ENCODE measurements at regions not wholly inside any gene's neighbourhood (a gene's known extent, or its start where the extent isn't known, plus 50 kb on each side); places are given as distances from the start of the nearest gene placed in this dataset.

- intact Hi-C loops (cut with DNase I, micrococcal nuclease): no loop called here
- no peaks in the 10 kb centered on the region for H3K9me3 Mint-ChIP-seq
- H3K4me1 ChIP-seq (ENCODE audit: insufficient read depth, low read length): no peaks in the 10 kb centered on the region
- no peaks in the 10 kb centered on the region for H3K36me3 Mint-ChIP-seq (ENCODE audit: low read depth)
- H3K4me1 Mint-ChIP-seq (ENCODE audit: low read depth): no peaks in the 10 kb centered on the region
- no peak for DNase-seq
- no peak overlapping the region for H3K27ac ChIP-seq (ENCODE audit: low read depth in 1 of 2, low read length in 2 of 2)
- POLR2A ChIA-PET: no interaction called here
- no peak for TF ChIP-seq CTCF (IDR thresholded peaks at IDR 0.05)
- peaks cover 0 to 8% of the 10 kb centered on the region in 2 experiments for H3K27me3 ChIP-seq (ENCODE audit: control insufficient read depth in 1 of 2, insufficient read depth in 2 of 2, low read length in 2 of 2)
- H3K4me3 Mint-ChIP-seq: no peak overlapping the region
- no peak overlapping the region for H3K4me3 ChIP-seq (ENCODE audit: low read length)
- H3K27ac Mint-ChIP-seq: no peak overlapping the region
- H3K9me3 ChIP-seq (ENCODE audit: control insufficient read depth in 1 of 2, insufficient read depth in 1 of 2, low read length in 2 of 2): peaks cover 0 to 12% of the 10 kb centered on the region in 2 experiments
- H3K27me3 Mint-ChIP-seq: peaks cover 17% of the 10 kb centered on the region
- CTCF ChIA-PET: no interaction called here
- no peak for ATAC-seq (ENCODE audit: poor library complexity)
- H3K36me3 ChIP-seq (ENCODE audit: insufficient read depth, low read length): no peaks in the 10 kb centered on the region
Measured at GRCh38 chr11:70020336-70021214, 57.5 kb upstream of the ANO1 start.

GRCh38 chr11:70021586-70021985 lies 56.5 kb upstream of the ANO1 start:
- no peak overlapping the region for H3K4me3 Mint-ChIP-seq
- CTCF ChIA-PET: no interaction called here

GRCh38 chr11:70024036-70024772 lies 53.9 kb upstream of the ANO1 start:
- Histone ChIP-seq H3K4me1 (ENCODE audit: insufficient read depth, low read length) (no peaks in the 10 kb centered on the region), H3K36me3 (ENCODE audit: insufficient read depth, low read length) (no peaks in the 10 kb centered on the region), H3K4me3 (ENCODE audit: low read length) (no peak overlapping the region), H3K27me3 (ENCODE audit: control insufficient read depth in 1 of 2, insufficient read depth in 2 of 2, low read length in 2 of 2) (peaks cover 0 to 3% of the 10 kb centered on the region in 2 experiments), H3K9me3 (ENCODE audit: control insufficient read depth in 1 of 2, insufficient read depth in 1 of 2, low read length in 2 of 2) (peaks cover 0 to 22% of the 10 kb centered on the region in 2 experiments), H3K27ac (ENCODE audit: low read depth in 1 of 2, low read length in 2 of 2) (no peak overlapping the region)
- Mint-ChIP-seq H3K36me3 (ENCODE audit: low read depth) (no peaks in the 10 kb centered on the region), H3K27me3 (no peaks in the 10 kb centered on the region), H3K4me1 (ENCODE audit: low read depth) (no peaks in the 10 kb centered on the region), H3K27ac (no peak overlapping the region), H3K9me3 (no peaks in the 10 kb centered on the region), H3K4me3 (no peak overlapping the region)
- ChIA-PET CTCF (no interaction called here), POLR2A (no interaction called here)
- DNase-seq (no peak), ATAC-seq (ENCODE audit: poor library complexity) (no peak)
- intact Hi-C loops (cut with DNase I, micrococcal nuclease): no loop called here
- no peak for TF ChIP-seq CTCF (IDR thresholded peaks at IDR 0.05)

More at GRCh38 chr11:70021586-70021985, 56.5 kb upstream of the ANO1 start:
- TF ChIP-seq CTCF (IDR thresholded peaks at IDR 0.05): no peak
- Mint-ChIP-seq H3K36me3 (ENCODE audit: low read depth) (no peaks in the 10 kb centered on the region), H3K9me3 (no peaks in the 10 kb centered on the region), H3K27ac (no peak overlapping the region), H3K4me1 (ENCODE audit: low read depth) (no peaks in the 10 kb centered on the region), H3K27me3 (peaks cover 16% of the 10 kb centered on the region)
- Histone ChIP-seq H3K4me3 (ENCODE audit: low read length) (no peak overlapping the region), H3K9me3 (ENCODE audit: control insufficient read depth in 1 of 2, insufficient read depth in 1 of 2, low read length in 2 of 2) (peaks cover 0 to 20% of the 10 kb centered on the region in 2 experiments), H3K27me3 (ENCODE audit: control insufficient read depth in 1 of 2, insufficient read depth in 2 of 2, low read length in 2 of 2) (peaks cover 0 to 8% of the 10 kb centered on the region in 2 experiments), H3K36me3 (ENCODE audit: insufficient read depth, low read length) (no peaks in the 10 kb centered on the region), H3K27ac (ENCODE audit: low read depth in 1 of 2, low read length in 2 of 2) (no peak overlapping the region), H3K4me1 (ENCODE audit: insufficient read depth, low read length) (no peaks in the 10 kb centered on the region)
- DNase-seq (no peak), ATAC-seq (ENCODE audit: poor library complexity) (no peak)
- intact Hi-C loops (cut with DNase I, micrococcal nuclease): no loop called here
- POLR2A ChIA-PET: no interaction called here

Data from CD4-positive, alpha-beta T cell (primary cell).